GM18520 (cell line): ENCODE measurements at regions not wholly inside any gene's neighbourhood (a gene's known extent, or its start where the extent isn't known, plus 50 kb on each side); places are given as distances from the start of the nearest gene placed in this dataset.
A peak's percentile ranks its signal among the peaks of the same experiment; 100 is the strongest.

Source experiments
- ATAC-seq: cut with Tn5 transposase; IDR thresholded peaks from one replicate; pipeline ENCODE4 v1.9.1; 2021; ENCODE audit not compliant: unreplicated experiment

DNA sequence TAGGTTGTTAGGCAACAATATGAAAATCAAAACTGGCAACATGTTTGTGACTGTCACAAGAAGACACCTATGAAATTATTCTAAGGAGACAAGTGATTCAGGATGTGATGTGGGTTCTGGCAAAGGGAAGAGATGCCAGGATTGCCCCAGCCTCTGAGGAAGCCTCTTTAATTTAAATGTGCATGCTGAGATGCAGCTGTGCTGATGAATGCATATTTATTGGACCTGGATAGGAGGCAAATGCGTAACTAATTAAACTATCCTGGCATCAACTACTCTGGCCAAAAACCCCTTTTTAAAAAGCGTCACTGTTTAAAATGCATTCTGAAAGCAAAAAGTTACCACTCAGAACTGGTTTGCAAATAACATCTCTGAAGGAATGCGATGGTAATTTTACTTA, 176.5 kb upstream of the DPH6 start:
- no peak for ATAC-seq

- no peak for ATAC-seq
Observed at GRCh38 chr15:35723120-35723847, 177.3 kb upstream of the DPH6 start.

DNA sequence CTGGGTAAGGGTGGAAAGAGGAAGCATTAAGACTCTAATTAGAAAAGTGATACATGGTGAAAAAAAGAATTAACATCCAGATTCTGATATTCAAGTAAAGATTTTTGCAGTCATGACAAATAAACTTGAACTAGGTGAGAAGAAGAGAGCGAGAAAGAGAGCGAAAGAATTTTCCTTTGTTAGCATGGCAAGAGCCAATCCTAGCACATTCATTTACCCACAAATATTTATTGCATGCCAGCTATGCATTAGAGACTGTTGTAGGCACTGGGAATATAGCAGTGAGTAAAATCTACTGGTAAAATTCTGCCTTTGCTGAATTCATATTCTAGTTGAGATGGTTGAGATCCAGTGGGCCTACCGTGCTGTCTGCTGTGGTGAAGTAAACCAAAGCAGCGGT, 177.9 kb upstream of the DPH6 start:
- ATAC-seq = no peak

DNA sequence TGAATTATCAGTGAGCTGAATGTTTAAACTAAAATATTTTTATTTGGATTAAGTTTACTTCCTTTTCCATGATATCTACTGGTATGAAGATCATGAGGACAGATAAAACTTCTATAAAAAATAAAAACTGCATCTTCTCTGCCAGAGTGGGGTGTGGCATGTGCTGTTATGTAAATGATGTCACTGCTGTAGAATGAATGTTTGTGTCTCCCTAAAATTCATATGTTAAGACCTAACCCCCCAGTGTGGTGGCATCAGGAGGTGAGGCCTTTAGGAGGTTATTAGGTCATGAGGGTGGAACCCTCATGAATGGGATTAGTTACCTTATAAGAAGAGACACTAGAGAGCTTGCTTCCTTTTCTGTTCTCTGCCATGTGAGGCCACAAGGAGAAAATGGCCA, 178.7 kb upstream of the DPH6 start:
- no peak for ATAC-seq

DNA sequence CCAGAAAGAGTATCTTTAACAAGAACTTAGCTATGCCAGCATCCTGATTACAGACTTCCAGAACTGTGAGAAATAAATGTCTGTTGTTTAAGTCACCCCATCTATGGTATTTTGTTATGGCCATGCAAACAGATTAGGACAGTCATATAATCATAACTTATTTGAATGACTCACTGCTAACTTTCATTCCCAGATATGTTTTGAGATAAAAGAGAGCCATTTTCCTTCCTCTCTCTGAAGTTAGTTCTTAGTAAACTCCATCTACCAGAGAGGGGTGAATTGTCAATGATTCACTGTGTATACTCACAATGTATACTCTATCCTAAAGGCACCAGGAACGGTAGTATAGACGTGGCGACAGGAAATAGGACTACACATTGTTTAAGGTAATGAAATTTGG, 179.4 kb upstream of the DPH6 start:
- no peak for ATAC-seq

DNA sequence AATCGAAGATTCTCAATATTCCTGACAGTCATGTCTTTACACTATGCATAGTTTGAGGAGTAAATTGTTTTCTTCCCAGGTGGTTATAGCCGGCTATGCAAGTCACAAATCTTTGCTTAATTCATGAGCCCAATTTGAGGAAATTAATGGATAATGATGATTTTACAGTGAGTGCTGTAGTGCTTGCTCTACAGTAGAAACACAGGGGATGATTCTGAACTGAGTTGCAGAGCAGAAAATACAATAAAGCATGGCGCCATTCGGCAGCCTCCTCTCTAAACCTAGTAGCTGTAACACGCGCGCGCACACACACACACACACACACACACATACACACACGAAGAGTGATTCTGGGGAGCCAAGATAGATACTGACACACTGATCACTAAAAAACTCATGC, 181.7 kb upstream of the DPH6 start:
- no peak for ATAC-seq

GRCh38 chr15:35728219-35728940, 182.4 kb upstream of the DPH6 start:
- no peak for ATAC-seq

DNA sequence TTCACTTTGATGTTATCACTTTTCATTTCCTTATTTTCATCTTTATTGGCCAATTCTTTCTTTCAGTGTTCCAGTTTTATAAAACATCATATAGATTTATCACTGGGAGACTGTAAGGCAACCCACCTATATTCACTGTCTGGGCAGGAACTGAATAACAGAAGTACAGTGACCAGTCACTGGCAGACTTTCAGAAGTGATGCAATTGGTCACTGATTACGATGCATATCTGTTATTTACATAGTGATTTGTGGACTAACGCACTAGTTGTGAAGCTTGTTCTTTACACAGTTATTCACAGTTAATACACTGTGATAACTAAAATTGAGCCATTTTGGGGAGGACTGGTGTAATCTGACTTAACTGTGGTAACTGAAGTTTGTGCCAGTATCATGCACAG, 190.2 kb upstream of the DPH6 start:
- ATAC-seq = no peak

- no peak for ATAC-seq
Observed at GRCh38 chr15:35737441-35737840, 191.5 kb upstream of the DPH6 start.

DNA sequence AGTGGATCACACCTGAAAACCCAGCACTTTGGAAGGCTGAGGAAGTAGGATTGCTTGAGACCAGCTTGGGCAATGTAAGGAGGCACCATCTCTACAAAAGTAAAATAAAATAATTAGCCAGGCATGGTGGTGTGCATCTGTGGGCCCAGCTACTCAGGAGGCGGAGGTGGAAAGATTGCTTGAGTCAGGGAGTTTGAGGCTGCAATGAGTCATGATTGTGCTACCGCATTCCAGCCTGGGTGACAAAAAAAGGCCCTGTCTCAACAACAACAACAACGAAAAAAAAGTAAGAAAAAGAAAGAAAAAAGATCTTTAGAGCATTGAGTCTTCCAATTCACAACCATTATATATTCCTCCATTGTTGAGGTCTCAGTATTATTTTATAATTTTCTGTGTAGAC, 192.4 kb upstream of the DPH6 start:
- no peak for ATAC-seq

DNA sequence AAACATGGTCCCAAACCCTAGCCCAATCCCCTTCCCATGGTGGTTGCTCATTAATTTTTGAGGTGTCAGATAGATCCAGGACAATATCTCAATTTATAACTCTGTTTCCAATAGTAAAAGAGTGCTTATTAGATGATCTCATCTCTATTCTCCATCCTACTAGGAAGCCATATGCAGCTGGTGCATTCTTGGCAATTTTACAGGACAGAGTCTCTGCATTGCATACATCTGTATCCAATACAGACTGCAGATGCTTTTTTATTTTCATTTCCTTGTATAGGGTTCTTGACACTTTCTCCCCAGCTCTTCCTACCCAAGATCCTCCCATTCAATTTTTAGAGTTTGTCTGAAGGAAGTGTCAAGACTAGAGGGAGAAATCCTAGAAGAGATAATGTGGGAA, 194.8 kb upstream of the DPH6 start:
- ATAC-seq = no peak

- no peak for ATAC-seq
Observed at GRCh38 chr15:35741395-35741794, 195.4 kb upstream of the DPH6 start.

DNA sequence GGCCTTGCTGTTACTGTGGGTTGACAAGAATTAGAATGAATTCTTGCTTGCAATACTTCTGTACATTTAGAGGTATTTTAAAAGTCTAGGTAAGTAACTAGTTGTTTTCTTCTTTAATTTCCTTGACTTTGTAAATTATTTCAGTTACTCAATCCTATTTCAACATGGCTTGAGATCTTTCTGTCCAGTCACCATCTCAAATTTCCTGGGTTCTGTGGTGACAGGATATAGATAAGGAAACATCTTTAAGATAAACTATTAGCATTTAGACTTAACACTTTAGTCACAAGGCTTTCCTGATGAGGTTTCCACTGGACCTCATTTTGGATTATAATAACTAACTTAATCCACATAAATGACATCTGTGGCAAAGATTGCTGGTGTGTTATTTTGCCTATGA, 195.9 kb upstream of the DPH6 start:
- ATAC-seq = no peak

DNA sequence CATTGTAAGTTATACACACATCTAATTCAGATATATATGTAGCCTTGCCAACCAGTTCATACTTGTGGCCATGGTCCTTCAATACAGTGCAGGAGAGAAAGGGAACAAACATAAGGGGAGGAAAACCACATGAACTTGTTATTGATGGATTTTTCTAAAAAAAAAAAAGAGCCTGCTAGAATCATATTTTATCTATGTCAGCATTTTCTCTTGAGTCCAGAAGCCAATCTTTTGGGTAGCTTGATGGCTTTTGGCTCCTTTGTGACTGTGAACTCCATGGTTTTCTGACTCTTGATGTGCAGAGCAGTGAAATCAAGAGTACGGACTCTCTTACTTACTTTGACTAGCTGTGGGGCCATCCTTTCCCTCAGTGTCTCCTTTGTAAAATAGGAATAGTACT, 197.4 kb upstream of the DPH6 start:
- ATAC-seq = no peak

- no peak for ATAC-seq
Observed at GRCh38 chr15:35746121-35746520, 200.2 kb upstream of the DPH6 start.

DNA sequence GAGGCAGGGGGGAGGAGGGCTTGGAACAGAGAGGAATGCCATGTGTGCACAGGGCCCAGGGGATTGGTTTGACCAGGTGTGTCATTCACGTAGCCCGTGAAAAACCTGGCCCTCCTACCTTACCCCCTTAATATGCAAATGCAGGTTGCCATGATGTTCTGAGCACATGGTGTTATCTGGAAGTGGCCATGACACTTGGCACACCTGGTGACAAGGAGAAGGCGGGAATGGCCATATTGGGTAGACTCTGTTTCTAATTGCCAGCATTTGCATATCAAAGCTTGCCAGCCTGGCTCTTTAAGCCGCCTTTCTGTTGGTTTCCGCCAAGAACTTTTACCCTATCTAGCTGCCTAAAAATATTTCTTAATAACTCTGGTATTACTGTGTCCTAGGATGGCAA, 202.1 kb upstream of the DPH6 start:
- no peak for ATAC-seq

GRCh38 chr15:35750051-35750450, 204.1 kb upstream of the DPH6 start:
- no peak for ATAC-seq

DNA sequence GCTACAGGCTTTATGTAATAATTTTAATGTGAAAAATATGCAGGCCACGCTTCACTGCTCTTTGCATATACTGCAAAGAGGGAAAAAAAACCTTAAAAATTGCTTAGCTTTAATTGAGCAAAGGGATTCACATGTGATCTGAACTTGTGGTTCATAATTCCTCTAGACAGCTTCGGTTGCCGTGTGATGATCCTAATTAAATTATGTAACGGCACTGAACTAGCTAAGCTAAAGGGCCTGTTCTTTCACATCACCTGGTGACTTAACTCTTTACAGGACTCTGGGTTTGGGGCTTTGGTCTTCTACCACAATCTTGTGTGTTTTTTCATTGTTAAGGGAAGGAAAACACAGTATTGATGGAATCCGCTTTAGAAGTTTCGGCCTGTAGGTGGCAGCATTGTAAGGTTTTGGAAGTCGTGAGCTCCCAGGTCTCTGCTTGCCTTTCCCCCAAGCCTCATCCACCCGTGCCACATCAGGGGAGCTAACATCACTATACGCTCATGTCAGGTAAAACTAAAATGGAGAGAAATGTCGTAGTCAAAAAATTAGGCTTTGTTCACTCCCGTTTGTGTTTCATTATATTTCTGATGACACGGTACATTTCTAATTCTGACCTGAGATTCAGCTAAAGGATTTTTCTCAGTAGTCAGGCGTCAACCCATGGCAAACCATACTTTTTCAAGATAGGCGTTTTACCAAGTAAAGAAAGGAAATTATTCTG, 205.6 kb upstream of the DPH6 start:
- ATAC-seq = peak; percentile 67

DNA sequence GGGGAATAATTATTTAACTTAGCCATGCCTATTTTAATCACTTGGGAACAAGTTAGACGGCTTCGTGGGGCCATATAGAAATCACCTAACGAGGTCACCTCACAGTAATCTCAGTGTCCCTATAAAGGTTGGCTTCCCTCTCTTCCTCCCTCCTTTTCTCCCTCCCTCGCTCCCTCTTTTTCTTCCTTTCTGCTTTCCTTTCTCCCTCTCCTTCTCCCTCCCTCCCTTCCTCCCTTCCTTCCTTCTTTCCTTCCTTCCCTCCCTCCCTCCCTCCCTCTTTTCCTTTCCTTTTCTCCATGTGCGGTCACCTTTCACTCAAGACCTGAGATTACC, 206.1 kb upstream of the DPH6 start:
- ATAC-seq = no peak

GRCh38 chr15:35753486-35753885, 207.5 kb upstream of the DPH6 start:
- ATAC-seq = no peak

GRCh38 chr15:35755237-35755802, 209.4 kb upstream of the DPH6 start:
- no peak for ATAC-seq

- no peak for ATAC-seq
Observed at GRCh38 chr15:35756623-35757022, 210.7 kb upstream of the DPH6 start.
